ENCODE measurements at regions not wholly inside any gene's neighbourhood (a gene's known extent, or its start where the extent isn't known, plus 50 kb on each side); places are given as distances from the start of the nearest gene placed in this dataset.

DNA sequence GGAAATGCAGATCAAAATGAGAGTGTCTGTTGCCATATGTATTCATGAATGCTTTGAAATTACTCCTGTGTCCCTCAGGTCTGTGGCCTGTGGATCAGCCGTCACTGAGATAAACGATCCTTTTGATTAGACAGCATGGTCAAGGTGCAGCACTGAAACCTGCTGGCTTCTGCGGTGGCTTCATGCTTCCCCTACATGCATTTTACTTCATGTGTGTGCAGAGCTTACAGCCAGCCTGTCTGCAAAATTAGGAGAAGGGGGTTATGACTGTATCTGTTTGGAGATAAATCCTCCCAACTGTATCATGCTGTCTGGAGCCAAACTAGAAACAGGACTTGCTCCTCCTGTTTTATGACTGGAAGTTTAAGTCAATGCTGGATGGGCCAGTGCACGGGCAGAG is 71.0 kb upstream of the PLPP4 start:
- Histone ChIP-seq H3K4me3 (no peak overlapping the region), H3K27me3 (no peaks in the 10 kb centered on the region), H3K9me3 (ENCODE audit: low read depth) (no peaks in the 10 kb centered on the region), H3K36me3 (no peaks in the 10 kb centered on the region), H3K4me1 (ENCODE audit: low read depth) (no peaks in the 10 kb centered on the region), H3K27ac (no peak overlapping the region)
- TF ChIP-seq, protein P1, sequence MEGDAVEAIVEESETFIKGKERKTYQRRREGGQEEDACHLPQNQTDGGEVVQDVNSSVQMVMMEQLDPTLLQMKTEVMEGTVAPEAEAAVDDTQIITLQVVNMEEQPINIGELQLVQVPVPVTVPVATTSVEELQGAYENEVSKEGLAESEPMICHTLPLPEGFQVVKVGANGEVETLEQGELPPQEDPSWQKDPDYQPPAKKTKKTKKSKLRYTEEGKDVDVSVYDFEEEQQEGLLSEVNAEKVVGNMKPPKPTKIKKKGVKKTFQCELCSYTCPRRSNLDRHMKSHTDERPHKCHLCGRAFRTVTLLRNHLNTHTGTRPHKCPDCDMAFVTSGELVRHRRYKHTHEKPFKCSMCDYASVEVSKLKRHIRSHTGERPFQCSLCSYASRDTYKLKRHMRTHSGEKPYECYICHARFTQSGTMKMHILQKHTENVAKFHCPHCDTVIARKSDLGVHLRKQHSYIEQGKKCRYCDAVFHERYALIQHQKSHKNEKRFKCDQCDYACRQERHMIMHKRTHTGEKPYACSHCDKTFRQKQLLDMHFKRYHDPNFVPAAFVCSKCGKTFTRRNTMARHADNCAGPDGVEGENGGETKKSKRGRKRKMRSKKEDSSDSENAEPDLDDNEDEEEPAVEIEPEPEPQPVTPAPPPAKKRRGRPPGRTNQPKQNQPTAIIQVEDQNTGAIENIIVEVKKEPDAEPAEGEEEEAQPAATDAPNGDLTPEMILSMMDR (IDR thresholded peaks at IDR 0.05; ENCODE audit: low read depth, low read length) = no peak
- DNase-seq (ENCODE audit: low read depth in 1 of 2, low spot score in 1 of 2) = no peak

DNA sequence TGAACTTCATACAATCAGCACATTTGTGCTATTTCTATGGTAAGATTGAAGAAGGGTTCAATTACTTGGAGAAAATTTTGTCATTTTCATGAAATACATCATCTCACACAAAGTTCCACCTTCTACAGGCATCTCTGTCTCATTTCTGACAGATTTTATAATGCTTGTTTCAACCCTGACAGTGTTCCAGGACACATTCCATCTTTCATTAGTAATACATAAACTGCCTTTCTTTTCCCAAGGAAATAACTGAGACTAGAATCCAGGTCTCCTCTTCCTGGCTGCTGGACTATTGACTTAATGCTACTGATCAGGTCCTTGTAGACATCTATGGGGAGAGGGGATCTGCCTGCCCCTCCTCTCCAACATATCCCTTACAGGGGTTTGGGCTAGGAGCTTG is 70.1 kb upstream of the PLPP4 start:
- no peak for DNase-seq (ENCODE audit: low read depth in 1 of 2, low spot score in 1 of 2)
- Histone ChIP-seq H3K27ac (no peak overlapping the region), H3K27me3 (no peaks in the 10 kb centered on the region), H3K9me3 (ENCODE audit: low read depth) (no peaks in the 10 kb centered on the region), H3K4me1 (ENCODE audit: low read depth) (no peaks in the 10 kb centered on the region), H3K4me3 (no peak overlapping the region), H3K36me3 (no peaks in the 10 kb centered on the region)
- TF ChIP-seq, protein P1 (IDR thresholded peaks at IDR 0.05; ENCODE audit: low read depth, low read length) = no peak

DNA sequence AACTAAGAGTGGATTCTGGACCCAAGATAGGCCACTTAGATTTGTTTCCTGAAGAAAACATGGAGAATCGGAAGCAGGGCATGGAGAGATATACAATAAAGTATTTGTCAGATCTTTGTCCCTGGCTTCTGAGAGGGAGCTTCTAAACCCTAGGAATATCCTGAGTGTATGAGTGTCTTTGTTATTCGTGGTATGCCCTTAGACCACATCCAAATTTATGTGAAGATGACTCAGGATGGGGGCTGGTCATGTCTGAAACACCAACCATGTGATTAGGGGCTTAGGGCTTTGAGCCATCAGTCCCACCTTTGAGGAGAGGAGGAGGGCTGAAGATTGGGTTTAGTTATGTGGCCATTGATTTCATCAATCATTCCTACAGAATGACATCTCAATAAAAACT is 69.7 kb upstream of the PLPP4 start:
- no peaks in the 10 kb centered on the region for H3K27me3 ChIP-seq
- TF ChIP-seq, protein P1 (IDR thresholded peaks at IDR 0.05; ENCODE audit: low read depth, low read length) = no peak
- H3K36me3 ChIP-seq = no peaks in the 10 kb centered on the region
- no peak overlapping the region for H3K4me3 ChIP-seq
- no peak overlapping the region for H3K27ac ChIP-seq
- H3K4me1 ChIP-seq (ENCODE audit: low read depth) = no peaks in the 10 kb centered on the region
- no peaks in the 10 kb centered on the region for H3K9me3 ChIP-seq (ENCODE audit: low read depth)
- no peak for DNase-seq (ENCODE audit: low read depth in 1 of 2, low spot score in 1 of 2)

DNA sequence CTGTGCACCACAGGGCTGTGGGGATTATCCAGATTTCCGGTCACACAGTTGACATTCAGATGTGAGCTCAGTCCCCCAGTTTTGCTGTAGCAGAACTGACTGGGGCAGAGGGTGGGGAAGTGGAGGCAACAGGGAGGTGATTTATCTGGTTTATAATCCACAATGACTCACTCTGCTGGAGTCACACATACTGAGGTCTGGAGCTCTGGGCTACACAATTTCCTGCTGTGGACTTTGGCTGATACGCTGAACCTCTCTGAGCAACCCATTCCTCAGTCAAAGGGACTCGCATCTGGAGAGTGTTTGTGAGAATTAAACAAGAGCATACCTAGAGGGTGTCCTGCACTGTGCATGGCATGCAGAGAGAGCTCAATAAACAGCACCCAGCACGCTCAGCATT is 64.8 kb upstream of the PLPP4 start:
- no peak overlapping the region for H3K27ac ChIP-seq
- no peak for DNase-seq (ENCODE audit: low read depth in 1 of 2, low spot score in 1 of 2)
- no peaks in the 10 kb centered on the region for H3K36me3 ChIP-seq
- H3K4me3 ChIP-seq = no peak overlapping the region
- no peaks in the 10 kb centered on the region for H3K4me1 ChIP-seq (ENCODE audit: low read depth)
- no peaks in the 10 kb centered on the region for H3K27me3 ChIP-seq
- TF ChIP-seq, protein P1 (IDR thresholded peaks at IDR 0.05; ENCODE audit: low read depth, low read length) = no peak
- no peaks in the 10 kb centered on the region for H3K9me3 ChIP-seq (ENCODE audit: low read depth)

DNA sequence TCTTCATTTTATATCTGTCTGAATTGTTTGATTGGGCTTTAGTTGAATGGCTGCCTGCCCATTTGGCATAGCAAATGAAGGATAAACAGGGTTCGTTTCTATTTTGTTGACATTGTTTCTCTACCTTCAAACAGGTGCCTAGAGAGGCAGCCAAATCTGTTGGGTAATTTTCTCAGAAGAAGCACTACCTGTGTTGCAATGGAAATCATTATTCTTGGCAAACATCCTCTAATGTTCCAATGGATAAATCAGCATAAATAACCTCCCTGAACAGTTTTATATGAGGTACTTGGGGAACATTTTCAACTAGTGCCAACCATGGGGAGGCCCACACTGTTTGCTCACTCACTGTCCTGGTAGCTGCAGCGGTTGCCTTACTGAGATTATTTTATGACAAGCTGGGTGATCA is 64.4 kb upstream of the PLPP4 start:
- no peaks in the 10 kb centered on the region for H3K36me3 ChIP-seq
- TF ChIP-seq, protein P1 (IDR thresholded peaks at IDR 0.05; ENCODE audit: low read depth, low read length) = no peak
- H3K4me3 ChIP-seq = no peak overlapping the region
- H3K9me3 ChIP-seq (ENCODE audit: low read depth) = no peaks in the 10 kb centered on the region
- H3K27me3 ChIP-seq = no peaks in the 10 kb centered on the region
- no peak overlapping the region for H3K27ac ChIP-seq
- no peaks in the 10 kb centered on the region for H3K4me1 ChIP-seq (ENCODE audit: low read depth)
- no peak for DNase-seq (ENCODE audit: low read depth in 1 of 2, low spot score in 1 of 2)

DNA sequence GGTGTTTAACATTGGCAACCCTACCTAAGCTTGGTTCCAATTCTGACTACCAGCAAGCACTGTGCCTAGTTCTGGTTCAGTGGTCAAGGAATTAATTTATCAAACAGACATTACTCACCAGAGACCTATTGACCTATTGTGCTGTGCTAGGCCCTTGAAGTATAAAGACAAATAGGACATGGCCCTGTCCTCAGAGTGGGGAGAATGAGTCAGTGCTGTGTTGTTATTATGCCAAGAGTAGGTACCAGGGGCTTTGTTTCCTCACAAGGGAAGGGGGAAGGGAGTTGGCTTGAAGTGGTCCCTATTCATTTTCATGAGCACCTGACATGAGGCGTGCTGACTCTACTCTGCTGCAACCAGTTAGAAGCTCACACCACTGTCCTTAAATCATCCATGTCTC is 62.6 kb upstream of the PLPP4 start:
- Histone ChIP-seq H3K36me3 (no peaks in the 10 kb centered on the region), H3K4me1 (ENCODE audit: low read depth) (no peaks in the 10 kb centered on the region), H3K27me3 (no peaks in the 10 kb centered on the region), H3K9me3 (ENCODE audit: low read depth) (no peaks in the 10 kb centered on the region), H3K27ac (no peak overlapping the region), H3K4me3 (no peak overlapping the region)
- no peak for DNase-seq (ENCODE audit: low read depth in 1 of 2, low spot score in 1 of 2)
- TF ChIP-seq, protein P1 (IDR thresholded peaks at IDR 0.05; ENCODE audit: low read depth, low read length) = no peak

Measured in cardiac muscle cell (in vitro differentiated cells and primary cell).